GM12878 (cell line): ENCODE measurements at regions not wholly inside any gene's neighbourhood (a gene's known extent, or its start where the extent isn't known, plus 50 kb on each side); places are given as distances from the start of the nearest gene placed in this dataset.

Experiments used
- ATAC-seq: fragments of 200-7000 bp; cut with Tn5 transposase; 3 replicates; pipeline ENCODE4 v1.9.1; 2020; ENCODE audit warnings: mild to moderate bottlenecking, moderate library complexity
- BruUV-seq: library from RNA; stranded (reverse); fragments of 400-500 nt; replicated peaks from 2 replicates; lab custom pipeline; 2021; lab: Mats Ljungman, UMichigan
- CTCF ChIA-PET: fragments of 300-600 bp; sonication (Branson Sonifier 250); formaldehyde crosslinking; extraction: SDS; loops from one replicate; lab custom pipeline; 2021; ENCODE audit warnings: inconsistent platforms; lab: Yijun Ruan, JAX
- POLR2A ChIA-PET: fragments of 350-600 bp; formaldehyde crosslinking; extraction: SDS; loops from one replicate; lab custom pipeline; 2021; ENCODE audit warnings: inconsistent platforms; lab: Charles Lee
- RAD21 ChIA-PET: fragments of 300-600 bp; sonication (Branson Sonifier 250); formaldehyde crosslinking; loops from one replicate; lab custom pipeline; 2023; ENCODE audit warnings: antibody characterized with exemption; ENCODE audit not compliant: unreplicated experiment; lab: Charles Lee
- SMC1A ChIA-PET: fragments of 300-600 bp; sonication (Branson Sonifier 250); formaldehyde crosslinking; loops from one replicate; lab custom pipeline; 2023; ENCODE audit not compliant: unreplicated experiment, uncharacterized antibody; lab: Charles Lee
- DNase-seq: peaks from one replicate; pipeline ENCODE4 v3.0.0-alpha.2; 2011; ENCODE audit warnings: low read depth, low spot score
- FAIRE-seq: peaks from 3 replicates; lab custom pipeline; 2011; peaks lifted over from hg19 to GRCh38; lab: Jason Lieb, UNC
- H2AFZ ChIP-seq: 2 replicates; pipeline ENCODE4 v1.6.0; 2011; ENCODE audit warnings: low read depth, low read length, control low read depth; ENCODE audit not compliant: control insufficient read depth
- H3K27ac ChIP-seq: 2 replicates; pipeline ENCODE4 v1.5.1; 2011; ENCODE audit warnings: control low read depth; ENCODE audit not compliant: control insufficient read depth, insufficient read depth
- H3K27me3 ChIP-seq, 2 experiments: replicated peaks in 1 of 2; 2 replicates each; pipeline versions ENCODE4 v1.6.0 to v1.6.1; 2011; ENCODE audit warnings: low read length in 1 of 2; ENCODE audit not compliant: control insufficient read depth in 2 of 2, insufficient read depth in 2 of 2
- H3K36me3 ChIP-seq, 2 experiments: 2 replicates each; pipeline ENCODE4 v1.5.1; 2011; ENCODE audit warnings: low read length in 1 of 2; ENCODE audit not compliant: control insufficient read depth in 2 of 2, insufficient read depth in 2 of 2
- H3K4me1 ChIP-seq: 2 replicates; pipeline ENCODE4 v1.6.1; 2011; ENCODE audit warnings: mild to moderate bottlenecking, low read length, moderate library complexity, mixed read lengths; ENCODE audit not compliant: control insufficient read depth, insufficient read depth
- H3K4me2 ChIP-seq: 2 replicates; pipeline ENCODE4 v1.6.0; 2011; ENCODE audit warnings: control low read depth; ENCODE audit not compliant: control insufficient read depth, insufficient read depth
- H3K4me3 ChIP-seq: fragments of 200-600 bp; sonication (generic); 2 replicates; pipeline ENCODE4 v1.5.1; 2016
- H3K79me2 ChIP-seq: 2 replicates; pipeline ENCODE4 v1.6.0; 2011; ENCODE audit warnings: low read length; ENCODE audit not compliant: control insufficient read depth, insufficient read depth
- H3K9ac ChIP-seq: 2 replicates; pipeline ENCODE4 v1.8.0; 2011; ENCODE audit warnings: low read length, control low read depth, mixed read lengths; ENCODE audit not compliant: control insufficient read depth, insufficient read depth
- H3K9me3 ChIP-seq: replicated peaks from 3 replicates; pipeline ENCODE4 v1.5.1; 2011; ENCODE audit warnings: mild to moderate bottlenecking, low read length; ENCODE audit not compliant: control insufficient read depth, insufficient read depth
- H4K20me1 ChIP-seq: 2 replicates; pipeline ENCODE4 v1.6.0; 2011; ENCODE audit not compliant: control insufficient read depth, insufficient read depth
- BHLHE40 ChIP-seq, 2 experiments: fragments of 450-650 bp in 1 of 2; IDR thresholded peaks; 2 replicates each; pipeline ENCODE4 v1.6.1; 2011 to 2017; ENCODE audit warnings: low read depth in 2 of 2, borderline replicate concordance in 1 of 2, improper control_type of control experiment in 1 of 2, low read length in 1 of 2, mild to moderate bottlenecking in 1 of 2
- BMI1 ChIP-seq: fragments of 450-650 bp; IDR thresholded peaks from 2 replicates; pipeline ENCODE4 v1.6.1; 2016; ENCODE audit warnings: mild to moderate bottlenecking, moderate library complexity, borderline replicate concordance
- DPF2 ChIP-seq: fragments of 450-650 bp; IDR thresholded peaks from 2 replicates; pipeline ENCODE4 v1.6.1; 2017; ENCODE audit warnings: mild to moderate bottlenecking
- ESRRA ChIP-seq: IDR thresholded peaks from 2 replicates; pipeline ENCODE4 v1.6.1; 2012; ENCODE audit warnings: mild to moderate bottlenecking, low read length, improper control_type of control experiment
- FOXM1 ChIP-seq: IDR thresholded peaks from 2 replicates; pipeline ENCODE4 v1.6.1; 2012; ENCODE audit warnings: low read depth, mild to moderate bottlenecking, inconsistent platforms, low read length, moderate library complexity
- HDAC6 ChIP-seq: fragments of 200-600 bp; sonication (generic); IDR thresholded peaks from one replicate; pipeline ENCODE4 v1.8.0; 2017; ENCODE audit warnings: antibody characterized with exemption; ENCODE audit not compliant: unreplicated experiment
- NFYA ChIP-seq: IDR thresholded peaks from 2 replicates; pipeline ENCODE4 v1.6.1; 2011; ENCODE audit warnings: low read depth, mild to moderate bottlenecking, low read length, improper control_type of control experiment, borderline replicate concordance
- POLR2AphosphoS5 ChIP-seq: IDR thresholded peaks from 2 replicates; pipeline ENCODE4 v1.6.1; 2011; ENCODE audit warnings: mild to moderate bottlenecking, low read length, inconsistent platforms
- POU2F2 ChIP-seq: IDR thresholded peaks from 3 replicates; pipeline ENCODE4 v1.6.1; 2011; ENCODE audit warnings: low read depth, mild to moderate bottlenecking, low read length, borderline replicate concordance
- REST ChIP-seq: IDR thresholded peaks from 2 replicates; pipeline ENCODE4 v1.6.1; 2012; ENCODE audit warnings: mild to moderate bottlenecking, low read depth, low read length
- SMARCA5 ChIP-seq: fragments of 450-650 bp; IDR thresholded peaks from 2 replicates; pipeline ENCODE4 v1.6.1; 2017; ENCODE audit warnings: mild to moderate bottlenecking
- SP1 ChIP-seq: IDR thresholded peaks from one replicate; pipeline ENCODE4 v1.6.1; 2011; ENCODE audit warnings: low read depth, low read length
- STAT1 ChIP-seq: fragments of 450-650 bp; conservative IDR thresholded peaks from 2 replicates; pipeline ENCODE4 v1.6.1; 2014; ENCODE audit warnings: antibody characterized with exemption, mild to moderate bottlenecking
- STAT3 ChIP-seq: IDR thresholded peaks from 2 replicates; pipeline ENCODE4 v1.6.1; 2011; ENCODE audit warnings: low read depth, low read length, improper control_type of control experiment
- USF2 ChIP-seq: IDR thresholded peaks from 2 replicates; pipeline ENCODE4 v1.6.1; 2011; ENCODE audit warnings: low read depth, low read length, improper control_type of control experiment, borderline replicate concordance
- ZNF24 ChIP-seq: fragments of 450-650 bp; IDR thresholded peaks from 2 replicates; pipeline ENCODE4 v1.6.1; 2017; ENCODE audit warnings: antibody characterized with exemption, mild to moderate bottlenecking
- WGBS: methylation state at CpG from one replicate; pipeline ENCODE4 v1.1.6; 2016; ENCODE audit warnings: low lambda C conversion rate; ENCODE audit not compliant: insufficient replicate concordance, insufficient coverage; ENCODE audit errors: missing lambda C conversion rate; 5-methylcytosine and 5-hydroxymethylcytosine counted together
- in situ Hi-C: fragments of 300-500 bp; cut with MboI; formaldehyde crosslinking; loops from 9 replicates; pipeline ENCODE4 v1.14.3; 2018; ENCODE audit warnings: mixed read lengths
- intact Hi-C: fragments of 100-400 bp; cut with micrococcal nuclease; formaldehyde crosslinking; loops from one replicate; pipeline ENCODE4 v1.14.2; 2022; ENCODE audit not compliant: unreplicated experiment
- TF ChIP-seq, protein P1 (sequence below): fragments of 450-650 bp; IDR thresholded peaks from 2 replicates; pipeline ENCODE4 v1.6.1; 2014; ENCODE audit warnings: mild to moderate bottlenecking

GRCh38 chr15:59876140-59876539, 128.0 kb upstream of the FOXB1 start:
- H3K9me3 ChIP-seq, result no peaks in the 10 kb centered on the region
- DNase-seq (no peak), FAIRE-seq (no peak), ATAC-seq (no peak)
- no TSS peak for BruUV-seq
- H3K4me2 ChIP-seq, result no peak overlapping the region
- intact Hi-C loops (no loop called here), in situ Hi-C loops (no loop called here)
- ChIA-PET SMC1A (no interaction called here), CTCF (no interaction called here), POLR2A (no interaction called here), RAD21 (no interaction called here)
- no peak overlapping the region for H3K9ac ChIP-seq
- H3K4me3 ChIP-seq, result no peak overlapping the region
- no peaks in the 10 kb centered on the region for H3K79me2 ChIP-seq
- no peak for TF ChIP-seq POU2F2
- no peak for TF ChIP-seq POLR2AphosphoS5
- TF ChIP-seq STAT1, result no peak
- no peak for TF ChIP-seq ZNF24
- TF ChIP-seq REST, result no peak
- TF ChIP-seq FOXM1, result no peak
- TF ChIP-seq, protein P1, sequence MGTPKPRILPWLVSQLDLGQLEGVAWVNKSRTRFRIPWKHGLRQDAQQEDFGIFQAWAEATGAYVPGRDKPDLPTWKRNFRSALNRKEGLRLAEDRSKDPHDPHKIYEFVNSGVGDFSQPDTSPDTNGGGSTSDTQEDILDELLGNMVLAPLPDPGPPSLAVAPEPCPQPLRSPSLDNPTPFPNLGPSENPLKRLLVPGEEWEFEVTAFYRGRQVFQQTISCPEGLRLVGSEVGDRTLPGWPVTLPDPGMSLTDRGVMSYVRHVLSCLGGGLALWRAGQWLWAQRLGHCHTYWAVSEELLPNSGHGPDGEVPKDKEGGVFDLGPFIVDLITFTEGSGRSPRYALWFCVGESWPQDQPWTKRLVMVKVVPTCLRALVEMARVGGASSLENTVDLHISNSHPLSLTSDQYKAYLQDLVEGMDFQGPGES, result no peak
- TF ChIP-seq USF2, result no peak
- no peak for TF ChIP-seq SMARCA5
- TF ChIP-seq DPF2, result no peak
- no peak for TF ChIP-seq SP1
- no peak for TF ChIP-seq HDAC6
- TF ChIP-seq BMI1, result no peak
- TF ChIP-seq ESRRA, result no peak
- TF ChIP-seq STAT3, result no peak
- TF ChIP-seq NFYA, result no peak
- TF ChIP-seq BHLHE40 (IDR thresholded peaks at IDR 0.05; ENCODE audit: borderline replicate concordance in 1 of 2, low read depth in 2 of 2, low read length in 1 of 2), result no peak
- H2AFZ ChIP-seq, result no peak overlapping the region
- 32% methylated on average over 5 of the region's 5 CpGs for WGBS
- peaks cover 0 to 2% of the 10 kb centered on the region in 2 experiments; a peak in 1 of 4 replicates for H3K27me3 ChIP-seq
- H3K4me1 ChIP-seq, result no peaks in the 10 kb centered on the region
- H3K36me3 ChIP-seq, result no peaks in the 10 kb centered on the region
- no peak overlapping the region for H3K27ac ChIP-seq
- H4K20me1 ChIP-seq, result no peaks in the 10 kb centered on the region
